ENCODE measurements at regions not wholly inside any gene's neighbourhood (a gene's known extent, or its start where the extent isn't known, plus 50 kb on each side); places are given as distances from the start of the nearest gene placed in this dataset.

DNA sequence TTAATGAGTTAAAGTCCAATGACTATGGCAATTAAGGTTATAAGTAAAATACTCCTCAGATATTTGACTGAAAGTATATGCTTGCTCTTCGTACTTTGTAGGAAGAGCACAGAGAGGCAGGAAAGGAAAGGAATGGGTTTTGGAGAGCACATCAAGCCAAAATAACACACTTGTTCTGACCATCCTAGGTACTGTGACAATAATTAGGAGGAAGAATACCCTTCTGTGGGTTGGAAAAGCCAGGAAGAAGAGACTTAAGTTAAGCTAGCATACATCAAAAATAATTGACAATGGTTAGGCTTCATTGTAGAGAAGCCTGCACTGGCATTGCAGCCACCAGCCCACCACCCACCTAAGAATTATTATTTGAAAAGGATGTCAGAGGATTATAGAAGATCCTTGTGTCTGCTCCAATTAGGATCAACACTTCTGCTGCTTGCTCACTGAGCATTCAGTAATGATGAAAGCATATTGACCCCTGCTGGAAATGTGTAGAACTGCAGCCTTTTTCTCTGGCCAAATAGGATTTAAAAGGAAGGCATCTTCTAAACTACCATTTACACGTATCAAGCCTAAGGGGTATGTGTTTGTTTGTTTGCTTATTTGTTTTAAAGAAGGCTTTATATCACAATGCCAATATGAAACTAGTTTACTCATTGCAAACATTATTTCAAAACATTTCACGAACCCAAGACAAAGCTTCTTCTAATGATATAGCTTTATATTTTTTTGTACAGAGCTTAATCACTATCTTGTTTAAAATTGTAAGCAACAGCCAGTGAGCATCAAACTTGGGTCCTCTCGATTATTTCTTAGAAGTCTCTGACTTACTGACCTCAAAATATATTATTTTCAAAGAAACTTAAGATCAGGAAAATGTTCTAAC is 286.2 kb upstream of the TET2 start:
- TF ChIP-seq, protein P1, sequence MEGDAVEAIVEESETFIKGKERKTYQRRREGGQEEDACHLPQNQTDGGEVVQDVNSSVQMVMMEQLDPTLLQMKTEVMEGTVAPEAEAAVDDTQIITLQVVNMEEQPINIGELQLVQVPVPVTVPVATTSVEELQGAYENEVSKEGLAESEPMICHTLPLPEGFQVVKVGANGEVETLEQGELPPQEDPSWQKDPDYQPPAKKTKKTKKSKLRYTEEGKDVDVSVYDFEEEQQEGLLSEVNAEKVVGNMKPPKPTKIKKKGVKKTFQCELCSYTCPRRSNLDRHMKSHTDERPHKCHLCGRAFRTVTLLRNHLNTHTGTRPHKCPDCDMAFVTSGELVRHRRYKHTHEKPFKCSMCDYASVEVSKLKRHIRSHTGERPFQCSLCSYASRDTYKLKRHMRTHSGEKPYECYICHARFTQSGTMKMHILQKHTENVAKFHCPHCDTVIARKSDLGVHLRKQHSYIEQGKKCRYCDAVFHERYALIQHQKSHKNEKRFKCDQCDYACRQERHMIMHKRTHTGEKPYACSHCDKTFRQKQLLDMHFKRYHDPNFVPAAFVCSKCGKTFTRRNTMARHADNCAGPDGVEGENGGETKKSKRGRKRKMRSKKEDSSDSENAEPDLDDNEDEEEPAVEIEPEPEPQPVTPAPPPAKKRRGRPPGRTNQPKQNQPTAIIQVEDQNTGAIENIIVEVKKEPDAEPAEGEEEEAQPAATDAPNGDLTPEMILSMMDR (IDR thresholded peaks at IDR 0.05): peak; percentile 88

DNA sequence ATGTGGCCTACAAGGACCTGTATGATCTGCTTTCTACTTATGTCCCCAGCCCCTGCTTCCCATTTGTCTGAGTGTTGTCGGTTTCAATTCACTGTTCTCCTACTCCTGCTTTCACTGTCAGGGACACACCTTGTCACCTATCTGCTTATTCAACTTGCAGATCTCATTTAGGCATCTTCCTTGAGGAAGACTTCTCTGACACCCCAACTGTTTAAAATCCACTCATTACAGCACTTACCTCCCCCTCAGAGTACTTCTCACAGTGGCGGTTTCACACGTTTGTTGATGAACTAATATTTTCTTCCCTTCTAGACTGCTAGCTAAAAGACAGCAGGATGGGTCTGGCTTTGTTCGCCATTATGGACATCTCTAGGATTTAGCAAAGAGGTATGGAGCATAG is 279.9 kb upstream of the TET2 start:
- TF ChIP-seq, protein P1 (IDR thresholded peaks at IDR 0.05): no peak

DNA sequence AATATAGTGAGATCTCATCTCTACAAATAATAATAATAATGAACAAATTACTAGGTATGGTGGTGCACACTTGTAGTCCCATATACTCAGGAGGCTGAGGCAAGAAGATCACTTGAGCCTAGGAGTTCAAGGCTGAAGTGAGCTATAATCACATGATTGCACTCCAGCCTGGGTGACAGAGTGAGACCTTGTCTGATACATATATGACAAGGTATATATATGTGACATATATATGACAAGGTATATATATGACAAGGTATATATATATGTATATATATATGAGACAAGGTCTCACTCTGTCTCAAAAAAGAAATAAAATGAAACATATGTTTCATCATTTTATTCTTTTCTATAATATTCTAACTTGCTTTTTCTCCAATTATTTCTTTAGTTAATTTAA is 278.1 kb upstream of the TET2 start:
- TF ChIP-seq, protein P1 (IDR thresholded peaks at IDR 0.05): no peak

GRCh38 chr4:104868958-104869357 is 277.7 kb upstream of the TET2 start:
- TF ChIP-seq, protein P1 (IDR thresholded peaks at IDR 0.05): no peak

- TF ChIP-seq, protein P1 (IDR thresholded peaks at IDR 0.05): no peak
Observed at GRCh38 chr4:104869831-104870230, 276.8 kb upstream of the TET2 start.

GRCh38 chr4:104870495-104871233 is 276.0 kb upstream of the TET2 start:
- TF ChIP-seq, protein P1 (IDR thresholded peaks at IDR 0.05): no peak

- TF ChIP-seq, protein P1 (IDR thresholded peaks at IDR 0.05): no peak
Observed at GRCh38 chr4:104878936-104879335, 267.7 kb upstream of the TET2 start.
